CD4-positive, CD25-positive, alpha-beta regulatory T cell (primary cell): ENCODE measurements at regions not wholly inside any gene's neighbourhood (a gene's known extent, or its start where the extent isn't known, plus 50 kb on each side); places are given as distances from the start of the nearest gene placed in this dataset.
"Not testable (repeated sequence)": the region's sequence is repeated elsewhere in the genome, so short reads cannot be mapped to it uniquely, and the experiment has no call there.

Experiments used
- ATAC-seq, 2 donors: fragments of 150-1000 bp; cut with Tn5 transposase; one replicate each; pipeline ENCODE4 v1.10.0; 2021; ENCODE audit warnings: low read depth in 2 of 2, moderate number of reproducible peaks in 2 of 2, moderate library complexity in 1 of 2
- DNase-seq, 3 donors: peaks; one replicate each; pipeline versions ENCODE4 v3.0.0 to v3.0.0-alpha.2; 2012 to 2022; ENCODE audit warnings: mixed read lengths in 1 of 3
- H3K27ac ChIP-seq: one replicate; pipeline ENCODE4 v1.7.0; 2013; ENCODE audit warnings: mild to moderate bottlenecking, low read length; ENCODE audit not compliant: insufficient read depth, poor library complexity, severe bottlenecking
- H3K27me3 ChIP-seq: one replicate; pipeline ENCODE4 v1.7.0; 2013; ENCODE audit warnings: low read length; ENCODE audit not compliant: control insufficient read depth, insufficient read depth
- H3K36me3 ChIP-seq: one replicate; pipeline ENCODE4 v1.7.0; 2013; ENCODE audit warnings: mild to moderate bottlenecking, low read length, moderate library complexity; ENCODE audit not compliant: control insufficient read depth, insufficient read depth
- H3K4me1 ChIP-seq: 2 replicates; pipeline ENCODE4 v1.7.0; 2013; ENCODE audit warnings: mild to moderate bottlenecking, low read length; ENCODE audit not compliant: insufficient read depth, control insufficient read depth, poor library complexity, severe bottlenecking
- H3K4me3 ChIP-seq: one replicate; pipeline ENCODE4 v1.7.0; 2013; ENCODE audit warnings: low read depth, mild to moderate bottlenecking, low read length, moderate library complexity
- H3K9me3 ChIP-seq, 2 experiments: 1 replicate in 1 of 2; 2 replicates in 1 of 2; pipeline ENCODE4 v1.7.0; 2013; ENCODE audit warnings: low read length in 2 of 2, mild to moderate bottlenecking in 1 of 2, moderate library complexity in 1 of 2; ENCODE audit not compliant: control insufficient read depth in 2 of 2
- H3K27ac Mint-ChIP-seq, 3 donors: one replicate each; pipeline ENCODE4 v1.8.0; 2020 to 2022; ENCODE audit warnings: mild to moderate bottlenecking in 3 of 3, mixed read lengths in 3 of 3, moderate library complexity in 2 of 3
- H3K27me3 Mint-ChIP-seq: one replicate; pipeline ENCODE4 v1.8.0; 2022; ENCODE audit warnings: mild to moderate bottlenecking, mixed read lengths
- H3K36me3 Mint-ChIP-seq: one replicate; pipeline ENCODE4 v1.8.0; 2020; ENCODE audit warnings: mixed read lengths
- H3K4me1 Mint-ChIP-seq, 4 donors: one replicate each; pipeline ENCODE4 v1.8.0; 2020 to 2022; ENCODE audit warnings: mixed read lengths in 4 of 4, mild to moderate bottlenecking in 1 of 4
- H3K4me3 Mint-ChIP-seq, 4 donors: one replicate each; pipeline ENCODE4 v1.8.0; 2020 to 2022; ENCODE audit warnings: mild to moderate bottlenecking in 4 of 4, mixed read lengths in 4 of 4, moderate library complexity in 3 of 4
- H3K9me3 Mint-ChIP-seq, 7 donors: one replicate each; pipeline ENCODE4 v1.8.0; 2020 to 2022; ENCODE audit warnings: mixed read lengths in 7 of 7, mild to moderate bottlenecking in 3 of 7, moderate library complexity in 2 of 7

DNA sequence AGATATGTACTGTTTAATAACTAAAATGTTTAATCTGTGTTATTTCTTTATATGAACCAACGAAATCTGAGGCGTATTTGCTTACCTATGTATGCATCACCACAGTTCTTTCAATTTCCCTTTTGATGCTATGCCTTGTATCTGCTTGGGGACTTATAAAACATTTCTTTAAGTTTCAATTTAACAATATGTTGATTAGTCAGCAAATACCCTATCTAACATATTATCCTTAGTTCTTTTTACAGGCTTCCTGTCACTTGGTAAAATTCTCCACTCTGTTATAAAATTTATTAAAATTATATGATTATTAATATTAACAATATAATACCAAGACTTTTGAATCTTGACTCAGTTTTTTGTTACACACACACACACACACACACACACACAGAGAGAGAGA lies 174.3 kb downstream of the CPS1 start:
- H3K9me3 Mint-ChIP-seq: peaks cover 0 to 6% (median 0%) of the 10 kb centered on the region in 7 donors
- no peak overlapping the region for H3K4me3 Mint-ChIP-seq
- Histone ChIP-seq H3K27me3 (no peaks in the 10 kb centered on the region), H3K4me3 (no peak overlapping the region), H3K9me3 (no peaks in the 10 kb centered on the region), H3K4me1 (no peaks in the 10 kb centered on the region), H3K36me3 (no peaks in the 10 kb centered on the region), H3K27ac (no peak overlapping the region)
- no peaks in the 10 kb centered on the region for H3K36me3 Mint-ChIP-seq
- H3K27me3 Mint-ChIP-seq: no peaks in the 10 kb centered on the region
- no peak overlapping the region for H3K27ac Mint-ChIP-seq
- no peaks in the 10 kb centered on the region for H3K4me1 Mint-ChIP-seq
- ATAC-seq (no peak), DNase-seq (no peak)

DNA sequence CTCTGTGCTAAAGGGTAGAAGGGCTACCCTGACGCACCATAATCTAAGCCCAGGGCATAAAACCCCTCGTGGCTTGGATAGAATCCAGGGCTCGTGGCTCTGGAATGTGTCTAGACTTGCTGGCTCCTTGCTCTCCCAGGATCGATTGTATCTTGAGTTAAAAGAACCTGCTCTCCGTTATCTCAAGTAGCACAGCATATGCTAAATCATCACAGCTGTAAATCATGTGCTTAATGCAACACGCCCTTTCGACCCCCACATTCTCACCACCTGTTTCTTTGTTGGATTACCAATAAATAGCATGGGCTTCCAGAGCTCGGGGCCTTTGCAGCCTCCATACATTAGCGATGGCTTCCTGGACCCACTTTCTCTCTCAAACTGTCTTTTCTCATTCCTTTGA lies 190.4 kb downstream of the CPS1 start:
- H3K36me3 Mint-ChIP-seq, H3K27ac Mint-ChIP-seq, H3K4me3 Mint-ChIP-seq, H3K9me3 ChIP-seq, H3K36me3 ChIP-seq, H3K27me3 Mint-ChIP-seq, H3K27ac ChIP-seq, H3K4me3 ChIP-seq, DNase-seq, H3K27me3 ChIP-seq, H3K4me1 Mint-ChIP-seq, H3K9me3 Mint-ChIP-seq, ATAC-seq, H3K4me1 ChIP-seq: not testable (repeated sequence)

DNA sequence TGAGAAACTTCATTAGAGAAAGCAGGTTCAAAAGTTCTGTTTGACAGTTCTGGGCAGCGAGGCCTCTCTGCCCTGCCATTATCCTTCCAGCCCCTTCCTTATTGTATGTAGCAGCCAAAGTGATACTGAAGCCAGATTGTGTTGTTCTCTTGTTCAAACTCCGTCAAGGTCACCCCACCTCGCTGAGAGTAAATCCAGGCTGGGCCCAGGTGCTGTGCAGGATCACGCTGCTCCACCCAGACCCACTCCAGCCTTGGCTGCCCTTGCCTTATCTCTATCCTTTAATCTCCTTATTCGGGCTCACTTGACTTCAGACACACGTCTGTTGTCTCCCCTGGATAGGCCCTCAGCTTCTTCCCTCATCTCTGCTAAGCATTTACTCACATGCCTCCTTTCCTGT lies 196.1 kb downstream of the CPS1 start:
- Mint-ChIP-seq H3K4me1 (no peaks in the 10 kb centered on the region), H3K36me3 (no peaks in the 10 kb centered on the region), H3K4me3 (no peak overlapping the region), H3K27me3 (no peaks in the 10 kb centered on the region), H3K9me3 (peaks cover 0 to 2% (median 0%) of the 10 kb centered on the region in 7 donors), H3K27ac (no peak overlapping the region)
- Histone ChIP-seq H3K27me3 (no peaks in the 10 kb centered on the region), H3K36me3 (no peaks in the 10 kb centered on the region), H3K9me3 (no peaks in the 10 kb centered on the region), H3K4me1 (no peaks in the 10 kb centered on the region), H3K4me3 (no peak overlapping the region), H3K27ac (no peak overlapping the region)
- DNase-seq: no peak
- no peak for ATAC-seq

DNA sequence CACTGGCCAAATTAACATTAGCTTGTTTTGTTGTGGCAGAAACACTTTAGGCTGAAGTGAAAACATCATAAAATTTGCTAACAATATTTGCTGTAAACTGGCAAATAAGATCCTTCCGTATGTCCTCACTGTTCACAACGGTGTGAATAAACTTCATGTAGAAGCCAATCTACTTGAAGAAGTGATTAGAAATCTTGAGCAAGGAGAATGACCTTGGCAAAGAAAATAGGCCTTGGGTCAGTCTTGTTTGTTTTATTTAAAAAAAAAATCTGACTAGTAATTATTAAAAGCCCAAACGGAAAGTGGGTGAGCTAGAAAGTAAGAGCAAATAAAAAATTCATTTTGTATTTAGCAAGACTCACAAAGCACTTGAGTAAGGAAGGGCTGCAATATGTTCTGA lies 197.0 kb downstream of the CPS1 start:
- DNase-seq (no peak), ATAC-seq (no peak)
- Histone ChIP-seq H3K4me3 (no peak overlapping the region), H3K27ac (no peak overlapping the region), H3K4me1 (no peaks in the 10 kb centered on the region), H3K9me3 (no peaks in the 10 kb centered on the region), H3K27me3 (no peaks in the 10 kb centered on the region), H3K36me3 (no peaks in the 10 kb centered on the region)
- Mint-ChIP-seq H3K27ac (no peak overlapping the region), H3K4me1 (no peaks in the 10 kb centered on the region), H3K9me3 (peaks cover 0 to 3% (median under 1%) of the 10 kb centered on the region in 7 donors), H3K27me3 (no peaks in the 10 kb centered on the region), H3K4me3 (no peak overlapping the region), H3K36me3 (no peaks in the 10 kb centered on the region)

DNA sequence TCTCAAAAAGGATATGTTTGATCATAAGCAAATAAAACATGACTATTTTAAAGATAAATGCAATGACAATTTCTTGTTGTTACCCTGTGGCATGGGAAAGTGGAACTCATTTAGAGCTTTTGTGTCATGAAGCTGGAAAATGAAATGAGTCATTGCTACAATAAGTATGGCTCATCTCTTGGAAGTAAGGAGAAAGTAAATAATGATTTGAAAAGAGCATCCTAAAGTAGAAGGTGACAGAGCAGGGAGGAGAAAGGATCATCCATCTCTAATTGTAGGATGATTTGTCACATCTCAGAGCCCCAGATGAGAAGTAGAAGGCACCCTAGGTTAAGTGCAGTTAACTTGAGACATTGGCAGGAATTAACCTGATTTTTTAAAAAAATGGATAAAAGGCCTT lies 200.5 kb downstream of the CPS1 start:
- DNase-seq: no peak
- H3K4me1 Mint-ChIP-seq: no peaks in the 10 kb centered on the region
- no peak overlapping the region for H3K4me3 Mint-ChIP-seq
- H3K4me3 ChIP-seq: no peak overlapping the region
- no peak overlapping the region for H3K27ac ChIP-seq
- H3K27me3 ChIP-seq: no peaks in the 10 kb centered on the region
- H3K27ac Mint-ChIP-seq: no peak overlapping the region
- H3K9me3 Mint-ChIP-seq: peaks cover 0 to 4% (median 2%) of the 10 kb centered on the region in 7 donors
- no peaks in the 10 kb centered on the region for H3K4me1 ChIP-seq
- H3K36me3 Mint-ChIP-seq: no peaks in the 10 kb centered on the region
- no peaks in the 10 kb centered on the region for H3K9me3 ChIP-seq
- no peak for ATAC-seq
- H3K36me3 ChIP-seq: no peaks in the 10 kb centered on the region
- no peaks in the 10 kb centered on the region for H3K27me3 Mint-ChIP-seq

DNA sequence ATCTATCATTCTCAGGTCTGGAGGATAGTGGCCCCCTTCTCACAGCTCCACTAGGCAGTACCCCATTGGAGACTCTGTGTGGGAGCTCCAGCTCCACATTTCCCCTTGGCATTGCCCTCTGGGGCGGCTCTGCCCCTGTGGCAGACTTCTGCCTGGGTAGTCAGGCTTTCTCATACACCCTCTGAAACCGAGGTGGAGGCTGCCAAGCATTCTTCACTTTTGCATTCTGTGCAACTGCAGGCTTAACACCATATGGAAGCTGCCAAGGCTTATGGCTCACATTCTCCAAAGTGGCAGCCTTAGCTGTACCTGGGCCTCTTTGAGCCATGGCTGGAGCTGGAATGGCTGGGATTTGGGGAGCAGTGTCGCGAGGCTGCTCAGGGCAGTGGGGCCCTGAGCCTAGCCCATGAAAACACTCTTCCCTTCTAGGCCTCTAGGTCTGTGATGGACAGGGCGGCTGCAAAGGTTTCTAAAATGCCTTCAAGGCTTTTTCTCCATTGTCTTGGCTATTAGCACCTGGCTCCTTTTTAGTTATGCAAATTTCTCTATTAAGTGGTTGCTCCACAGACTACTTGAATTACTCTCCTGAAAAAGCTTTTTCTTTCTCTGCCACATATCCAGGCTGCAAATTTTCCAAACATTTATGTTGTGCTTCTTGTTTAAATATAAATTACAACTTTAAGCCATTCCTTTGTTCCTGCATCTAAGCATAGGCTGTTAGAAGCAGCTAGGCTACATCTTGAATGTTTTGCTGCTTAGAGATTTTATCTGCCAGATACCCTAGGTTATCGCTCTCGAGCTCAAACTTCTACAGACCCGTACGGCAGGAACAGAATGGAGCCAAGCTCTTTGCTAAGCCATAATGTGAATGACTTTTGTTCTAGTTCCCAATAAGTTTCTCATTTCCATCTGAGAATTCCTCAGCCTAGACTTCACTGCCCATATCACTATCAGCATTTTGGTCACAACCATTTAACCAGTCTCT lies 206.5 kb downstream of the CPS1 start:
- peaks cover 0 to 4% (median 3%) of the 10 kb centered on the region in 7 donors for H3K9me3 Mint-ChIP-seq

DNA sequence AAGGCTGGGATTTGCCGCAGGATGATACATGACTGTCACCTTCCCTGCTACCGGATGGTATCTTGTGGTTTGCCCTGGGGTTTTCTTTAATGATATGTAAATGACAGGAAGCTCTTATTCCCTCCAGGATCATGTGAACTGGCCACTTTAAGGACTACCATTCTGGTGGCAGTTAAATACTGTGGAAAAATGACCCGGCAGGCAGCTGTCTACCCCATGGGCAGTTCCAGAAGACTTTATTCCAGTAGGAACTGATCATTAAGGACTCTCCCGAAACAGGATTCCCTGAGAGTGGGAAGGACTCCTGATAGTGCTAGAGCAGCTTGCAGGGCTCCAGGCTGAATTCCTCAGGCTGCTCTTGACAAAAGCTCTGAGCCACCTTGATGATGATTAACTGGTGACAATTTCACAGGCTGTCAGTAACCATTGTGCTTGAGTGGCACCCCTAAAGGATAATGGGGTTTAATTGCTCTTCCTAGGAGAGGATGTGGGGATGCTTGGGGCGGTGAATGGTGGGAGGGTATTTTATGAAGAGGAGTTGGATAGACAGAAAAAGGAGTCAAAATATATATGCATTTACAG lies 212.0 kb downstream of the CPS1 start:
- Mint-ChIP-seq H3K27ac (no peak overlapping the region), H3K9me3 (peaks cover 0 to 12% (median 5%) of the 10 kb centered on the region in 7 donors), H3K27me3 (no peaks in the 10 kb centered on the region), H3K4me1 (no peaks in the 10 kb centered on the region), H3K4me3 (no peak overlapping the region), H3K36me3 (no peaks in the 10 kb centered on the region)
- no peaks in the 10 kb centered on the region for H3K9me3 ChIP-seq
- DNase-seq (no peak), ATAC-seq (no peak)
- H3K4me1 ChIP-seq: no peaks in the 10 kb centered on the region
- H3K27me3 ChIP-seq: no peaks in the 10 kb centered on the region
- no peaks in the 10 kb centered on the region for H3K36me3 ChIP-seq
- no peak overlapping the region for H3K27ac ChIP-seq
- H3K4me3 ChIP-seq: no peak overlapping the region

More for the DNA sequence above, 206.5 kb downstream of the CPS1 start:
- Mint-ChIP-seq H3K27ac (no peak overlapping the region), H3K4me1 (no peaks in the 10 kb centered on the region), H3K27me3 (no peaks in the 10 kb centered on the region), H3K4me3 (no peak overlapping the region), H3K36me3 (no peaks in the 10 kb centered on the region)
- Histone ChIP-seq H3K27ac (no peak overlapping the region), H3K27me3 (no peaks in the 10 kb centered on the region), H3K9me3 (no peaks in the 10 kb centered on the region), H3K4me3 (no peak overlapping the region), H3K36me3 (no peaks in the 10 kb centered on the region), H3K4me1 (no peaks in the 10 kb centered on the region)
- DNase-seq (no peak), ATAC-seq (no peak)

DNA sequence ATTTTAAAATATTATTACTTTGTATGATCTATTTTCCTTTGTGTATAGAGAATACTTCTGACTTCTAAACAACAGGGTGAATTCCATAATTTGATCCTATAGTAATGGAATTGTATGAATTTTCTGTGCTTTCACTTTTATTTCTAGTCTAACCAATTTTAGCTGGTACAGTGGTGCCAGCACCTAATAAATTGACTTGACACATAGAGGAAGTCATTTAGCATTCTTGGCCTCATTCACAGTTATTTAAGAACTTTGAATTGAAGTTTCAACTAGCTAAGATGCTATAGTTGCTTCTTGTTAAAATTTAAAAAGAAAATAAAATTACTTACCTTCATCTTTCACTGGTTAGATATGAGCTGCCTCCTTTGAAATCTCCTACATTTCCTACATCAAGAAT lies 220.4 kb downstream of the CPS1 start:
- ATAC-seq (no peak), DNase-seq (no peak)
- H3K36me3 Mint-ChIP-seq: no peaks in the 10 kb centered on the region
- Histone ChIP-seq H3K4me3 (no peak overlapping the region), H3K36me3 (no peaks in the 10 kb centered on the region), H3K4me1 (no peaks in the 10 kb centered on the region), H3K9me3 (no peaks in the 10 kb centered on the region), H3K27ac (no peak overlapping the region), H3K27me3 (no peaks in the 10 kb centered on the region)
- no peak overlapping the region for H3K27ac Mint-ChIP-seq
- H3K4me3 Mint-ChIP-seq: no peak overlapping the region
- H3K4me1 Mint-ChIP-seq: no peaks in the 10 kb centered on the region
- H3K27me3 Mint-ChIP-seq: no peaks in the 10 kb centered on the region
- peaks cover 0 to 11% (median 5%) of the 10 kb centered on the region in 7 donors for H3K9me3 Mint-ChIP-seq
